T-cell (primary cell): ENCODE measurements at regions not wholly inside any gene's neighbourhood (a gene's known extent, or its start where the extent isn't known, plus 50 kb on each side); places are given as distances from the start of the nearest gene placed in this dataset.
"Not testable (repeated sequence)": the region's sequence is repeated elsewhere in the genome, so short reads cannot be mapped to it uniquely, and the experiment has no call there.

Source experiments
- ATAC-seq, 4 experiments: fragments of 200-7000 bp in 3 of 4; fragments of 150-1000 bp in 1 of 4; cut with Tn5 transposase; replicated peaks in 1 of 4; 1 replicate in 3 of 4; 2 replicates in 1 of 4; pipeline ENCODE4 v1.10.0; 2021; ENCODE audit warnings: moderate library complexity in 3 of 4, mild to moderate bottlenecking in 2 of 4, moderate number of reproducible peaks in 1 of 4
- CTCF ChIA-PET, 2 donors: fragments of 300-600 bp; sonication (Branson Sonifier 250); formaldehyde crosslinking; loops; one replicate each; lab custom pipeline; 2022; ENCODE audit warnings: antibody characterized with exemption in 2 of 2; lab: Charles Lee
- POLR2A ChIA-PET, 2 donors: fragments of 300-600 bp; sonication (Branson Sonifier 250); formaldehyde crosslinking; loops; one replicate each; lab custom pipeline; 2022; ENCODE audit warnings: antibody characterized with exemption in 2 of 2; lab: Charles Lee
- DNase-seq, 35 experiments: peaks; one replicate each; pipeline versions ENCODE4 v3.0.0 to v3.0.0-alpha.2; 2013 to 2023
- H3K27ac ChIP-seq: one replicate; pipeline ENCODE4 v1.5.1; 2013; ENCODE audit warnings: low read length
- H3K27me3 ChIP-seq, 2 experiments: replicated peaks in 1 of 2; 1 replicate in 1 of 2; 2 replicates in 1 of 2; pipeline versions ENCODE4 v1.6.1 to v1.7.0; 2013; ENCODE audit warnings: low read length in 1 of 2, mixed read lengths in 1 of 2; ENCODE audit not compliant: control insufficient read depth in 2 of 2, insufficient read depth in 2 of 2; ENCODE audit errors: extremely low read depth in 1 of 2
- H3K36me3 ChIP-seq, 2 donors: 1 replicate in 1 of 2; 2 replicates in 1 of 2; pipeline versions ENCODE4 v1.6.1 to v1.7.0; 2013; ENCODE audit warnings: low read length in 1 of 2; ENCODE audit not compliant: control insufficient read depth in 2 of 2, insufficient read depth in 1 of 2; ENCODE audit errors: extremely low read depth in 1 of 2
- H3K4me1 ChIP-seq, 2 experiments: 1 replicate in 1 of 2; 2 replicates in 1 of 2; pipeline versions ENCODE4 v1.6.1 to v1.7.0; 2013; ENCODE audit warnings: low read length in 2 of 2, mixed read lengths in 1 of 2; ENCODE audit not compliant: insufficient read depth in 2 of 2, control insufficient read depth in 1 of 2; ENCODE audit errors: extremely low read depth in 1 of 2
- H3K4me3 ChIP-seq, 2 donors: 1 replicate in 1 of 2; 2 replicates in 1 of 2; pipeline versions ENCODE4 v1.5.1 to v1.7.0; 2013; ENCODE audit warnings: mild to moderate bottlenecking in 2 of 2, low read length in 1 of 2, moderate library complexity in 1 of 2; ENCODE audit not compliant: control insufficient read depth in 1 of 2; ENCODE audit errors: extremely low read depth in 1 of 2
- H3K9me3 ChIP-seq: 2 replicates; pipeline ENCODE4 v1.7.0; 2013
- H3K27ac Mint-ChIP-seq, 2 donors: one replicate each; pipeline ENCODE4 v1.8.0; 2020 to 2021; ENCODE audit warnings: mild to moderate bottlenecking in 2 of 2, mixed read lengths in 2 of 2
- H3K27me3 Mint-ChIP-seq, 2 donors: one replicate each; pipeline ENCODE4 v1.8.0; 2021 to 2022; ENCODE audit warnings: mixed read lengths in 2 of 2
- H3K36me3 Mint-ChIP-seq: one replicate; pipeline ENCODE4 v1.8.0; 2021; ENCODE audit warnings: mixed read lengths
- H3K4me1 Mint-ChIP-seq, 3 donors: one replicate each; pipeline ENCODE4 v1.8.0; 2020 to 2022; ENCODE audit warnings: mixed read lengths in 3 of 3, mild to moderate bottlenecking in 1 of 3
- H3K4me3 Mint-ChIP-seq, 3 donors: one replicate each; pipeline ENCODE4 v1.8.0; 2020 to 2022; ENCODE audit warnings: mild to moderate bottlenecking in 3 of 3, mixed read lengths in 3 of 3, moderate library complexity in 3 of 3
- H3K9me3 Mint-ChIP-seq, 3 donors: one replicate each; pipeline ENCODE4 v1.8.0; 2020 to 2022; ENCODE audit warnings: mixed read lengths in 3 of 3
- WGBS: methylation state at CpG from one replicate; pipeline ENCODE4 v1.1.5; 2013; ENCODE audit warnings: missing lambda C conversion rate; ENCODE audit not compliant: insufficient coverage; 5-methylcytosine and 5-hydroxymethylcytosine counted together

DNA sequence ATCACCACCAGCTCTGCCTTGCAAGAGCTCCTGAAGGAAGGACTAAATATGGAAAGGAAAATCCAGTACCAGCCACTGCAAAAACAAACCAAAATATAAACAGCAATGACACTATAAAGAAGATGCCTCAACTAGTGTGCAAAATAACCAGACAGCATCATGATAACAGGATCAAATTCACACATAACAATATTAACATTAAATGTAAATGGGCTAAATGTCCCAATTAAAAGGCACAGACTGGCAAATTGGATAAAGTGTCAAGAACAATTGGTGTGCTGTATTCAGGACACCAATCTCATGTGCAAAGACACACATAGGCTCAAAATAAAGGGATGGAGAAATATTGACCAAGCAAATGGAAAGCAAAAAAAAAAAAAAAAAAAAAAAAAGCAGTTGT, 629.8 kb downstream of the CETN3 start:
- CTCF ChIA-PET, H3K4me3 Mint-ChIP-seq, POLR2A ChIA-PET: not testable (repeated sequence)

DNA sequence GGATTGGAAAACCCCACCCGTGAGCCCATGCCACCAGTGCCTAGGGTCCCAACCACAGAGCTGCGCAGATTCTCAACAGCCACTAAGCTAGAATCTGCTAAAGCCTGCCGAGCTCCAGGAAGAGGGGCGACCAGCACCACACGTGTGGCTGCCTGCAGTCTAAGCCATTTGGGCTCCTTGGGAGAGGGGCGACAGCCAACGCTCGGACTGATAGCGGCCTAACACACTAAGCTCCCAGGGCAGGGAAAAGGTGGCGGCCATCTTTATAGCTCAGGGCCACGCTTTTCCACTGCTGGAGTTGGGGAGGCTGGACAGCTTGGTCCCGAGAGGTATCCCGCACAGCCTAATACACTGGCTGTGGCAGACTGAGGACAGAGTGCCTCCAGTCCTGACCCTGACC, 631.8 kb downstream of the CETN3 start:
- no peak for ATAC-seq
- Histone ChIP-seq H3K36me3 (no peaks in the 10 kb centered on the region), H3K4me1 (no peaks in the 10 kb centered on the region), H3K27me3 (no peaks in the 10 kb centered on the region), H3K27ac (no peak overlapping the region), H3K9me3 (peaks cover 2% of the 10 kb centered on the region), H3K4me3 (no peak overlapping the region)
- CTCF ChIA-PET, result no interaction called here
- 92% methylated on average over 11 of the region's 13 CpGs for WGBS
- Mint-ChIP-seq H3K36me3 (no peaks in the 10 kb centered on the region), H3K27me3 (no peaks in the 10 kb centered on the region), H3K4me1 (no peaks in the 10 kb centered on the region), H3K4me3 (no peak overlapping the region), H3K27ac (no peak overlapping the region), H3K9me3 (peaks cover 18 to 63% (median 29%) of the 10 kb centered on the region in 3 donors)
- DNase-seq, result no peak
- POLR2A ChIA-PET, result no interaction called here

More for the DNA sequence above, 629.8 kb downstream of the CETN3 start:
- H3K27me3 Mint-ChIP-seq, H3K36me3 ChIP-seq, H3K4me1 ChIP-seq, H3K4me3 ChIP-seq, ATAC-seq, H3K4me1 Mint-ChIP-seq, H3K36me3 Mint-ChIP-seq, H3K27me3 ChIP-seq, H3K27ac Mint-ChIP-seq, H3K27ac ChIP-seq, DNase-seq, H3K9me3 ChIP-seq: not testable (repeated sequence)
- H3K9me3 Mint-ChIP-seq, result peaks cover 13 to 53% (median 29%) of the 10 kb centered on the region in 3 donors

DNA sequence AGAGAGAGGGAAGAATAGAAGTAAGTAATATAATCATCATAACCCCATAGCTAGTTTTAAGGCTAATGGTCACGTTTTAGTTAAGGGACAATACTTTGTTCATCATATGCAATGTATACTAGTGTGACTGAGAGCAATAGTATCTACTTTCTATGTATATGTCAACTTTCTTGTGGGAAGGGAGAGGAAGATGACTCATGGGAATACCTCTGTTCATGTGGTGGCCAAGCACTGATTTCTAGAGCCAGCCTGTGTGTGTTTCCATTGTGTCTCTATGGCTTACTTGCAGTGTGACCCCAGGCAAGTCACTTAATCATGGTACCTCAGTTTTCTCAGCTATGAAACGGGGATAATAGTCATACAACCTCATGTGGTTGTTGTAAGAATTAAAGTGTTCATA, 639.6 kb downstream of the CETN3 start:
- H3K27me3 Mint-ChIP-seq, result no peaks in the 10 kb centered on the region
- H3K4me1 ChIP-seq, result no peaks in the 10 kb centered on the region
- no peak for DNase-seq
- H3K4me1 Mint-ChIP-seq, result no peaks in the 10 kb centered on the region
- ChIA-PET CTCF (no interaction called here), POLR2A (no interaction called here)
- no peak overlapping the region for H3K4me3 ChIP-seq
- H3K36me3 ChIP-seq, result no peaks in the 10 kb centered on the region
- H3K27ac ChIP-seq, result no peak overlapping the region
- H3K4me3 Mint-ChIP-seq, result no peak overlapping the region
- no peaks in the 10 kb centered on the region for H3K9me3 ChIP-seq
- ATAC-seq, result no peak
- no peaks in the 10 kb centered on the region for H3K36me3 Mint-ChIP-seq
- no CpG with 5 or more reads among the region's 2 CpGs for WGBS
- no peak overlapping the region for H3K27ac Mint-ChIP-seq
- peaks cover 0 to 15% (median 8%) of the 10 kb centered on the region in 3 donors for H3K9me3 Mint-ChIP-seq
- H3K27me3 ChIP-seq, result no peaks in the 10 kb centered on the region

GRCh38 chr5:89759802-89760201, 649.8 kb downstream of the CETN3 start:
- ATAC-seq (no peak), DNase-seq (no peak)
- Mint-ChIP-seq H3K4me3 (no peak overlapping the region), H3K9me3 (peaks cover 0 to 15% (median 0%) of the 10 kb centered on the region in 3 donors), H3K4me1 (no peaks in the 10 kb centered on the region), H3K27ac (no peak overlapping the region), H3K36me3 (no peaks in the 10 kb centered on the region), H3K27me3 (no peaks in the 10 kb centered on the region)
- Histone ChIP-seq H3K4me1 (no peaks in the 10 kb centered on the region), H3K27me3 (no peaks in the 10 kb centered on the region), H3K27ac (no peak overlapping the region), H3K4me3 (no peak overlapping the region), H3K9me3 (no peaks in the 10 kb centered on the region), H3K36me3 (no peaks in the 10 kb centered on the region)
- ChIA-PET CTCF (interaction anchor here in 1 of 2 donors (0.9 kb wide), 1 partner anchor 39 kb away, joined by 3 read pairs; no protein-coding TSS in a partner anchor), POLR2A (no interaction called here)
- no CpG with 5 or more reads among the region's 1 CpG for WGBS

GRCh38 chr5:89758146-89758545, 651.4 kb downstream of the CETN3 start:
- no peak for ATAC-seq
- Histone ChIP-seq H3K4me3 (no peak overlapping the region), H3K9me3 (no peaks in the 10 kb centered on the region), H3K27me3 (no peaks in the 10 kb centered on the region), H3K36me3 (no peaks in the 10 kb centered on the region), H3K4me1 (no peaks in the 10 kb centered on the region), H3K27ac (no peak overlapping the region)
- no peak for DNase-seq
- ChIA-PET CTCF (no interaction called here), POLR2A (no interaction called here)
- Mint-ChIP-seq H3K27ac (no peak overlapping the region), H3K9me3 (peaks cover 0 to 12% (median 0%) of the 10 kb centered on the region in 3 donors), H3K27me3 (no peaks in the 10 kb centered on the region), H3K4me1 (no peaks in the 10 kb centered on the region), H3K36me3 (no peaks in the 10 kb centered on the region), H3K4me3 (no peak overlapping the region)

GRCh38 chr5:89756955-89757354, 652.6 kb downstream of the CETN3 start:
- no peaks in the 10 kb centered on the region for H3K4me1 ChIP-seq
- Mint-ChIP-seq H3K4me1 (no peaks in the 10 kb centered on the region), H3K9me3 (peaks cover 0 to 5% (median 0%) of the 10 kb centered on the region in 3 donors), H3K27ac (no peak overlapping the region), H3K27me3 (no peaks in the 10 kb centered on the region), H3K36me3 (no peaks in the 10 kb centered on the region), H3K4me3 (no peak overlapping the region)
- ChIA-PET POLR2A (no interaction called here), CTCF (no interaction called here)
- H3K27ac ChIP-seq, result no peak overlapping the region
- no peaks in the 10 kb centered on the region for H3K9me3 ChIP-seq
- no peaks in the 10 kb centered on the region for H3K27me3 ChIP-seq
- no peaks in the 10 kb centered on the region for H3K36me3 ChIP-seq
- H3K4me3 ChIP-seq, result no peak overlapping the region
- no peak for ATAC-seq
- 80% methylated on average over 1 of the region's 5 CpGs for WGBS
- no peak for DNase-seq

DNA sequence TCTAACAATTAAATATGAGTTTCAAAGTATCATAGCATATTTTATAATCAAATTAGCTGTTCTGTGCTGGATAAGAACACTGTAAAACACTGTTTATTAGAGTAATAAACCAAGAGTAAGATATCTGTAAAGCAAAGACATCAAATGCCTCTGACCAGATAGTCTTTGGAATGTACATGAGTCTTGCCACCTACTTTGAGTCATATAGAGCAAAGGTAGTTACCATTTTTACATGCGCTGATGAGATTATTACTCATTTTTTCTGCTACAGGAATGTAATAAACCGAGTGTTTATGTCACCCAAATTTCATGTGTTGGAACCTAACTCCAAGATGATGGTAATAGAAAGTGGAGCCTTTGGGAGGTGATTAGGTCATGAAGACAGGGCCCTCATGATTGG, 654.5 kb downstream of the CETN3 start:
- Mint-ChIP-seq H3K4me3 (no peak overlapping the region), H3K36me3 (no peaks in the 10 kb centered on the region), H3K9me3 (peaks cover 0 to 5% (median 4%) of the 10 kb centered on the region in 3 donors), H3K27me3 (no peaks in the 10 kb centered on the region), H3K27ac (no peak overlapping the region), H3K4me1 (no peaks in the 10 kb centered on the region)
- ChIA-PET POLR2A (no interaction called here), CTCF (no interaction called here)
- WGBS, result 100% methylated on average over 1 of the region's 2 CpGs
- H3K4me1 ChIP-seq, result no peaks in the 10 kb centered on the region
- H3K36me3 ChIP-seq, result no peaks in the 10 kb centered on the region
- no peak for DNase-seq
- ATAC-seq, result no peak
- no peak overlapping the region for H3K4me3 ChIP-seq
- no peaks in the 10 kb centered on the region for H3K27me3 ChIP-seq
- no peaks in the 10 kb centered on the region for H3K9me3 ChIP-seq
- H3K27ac ChIP-seq, result no peak overlapping the region
